ENCODE measurements at regions not wholly inside any gene's neighbourhood (a gene's known extent, or its start where the extent isn't known, plus 50 kb on each side); places are given as distances from the start of the nearest gene placed in this dataset.

- no peak for DNase-seq (ENCODE audit: extremely low spot score)
- ChIA-PET POLR2A (no interaction called here), CTCF (interaction anchor here (1.3 kb wide), 1 partner anchor 13 kb away, joined by 3 read pairs; no protein-coding TSS in a partner anchor)
- no peak for TF ChIP-seq TARDBP (IDR thresholded peaks at IDR 0.05)
- TF ChIP-seq CTBP1 (IDR thresholded peaks at IDR 0.05; ENCODE audit: borderline replicate concordance): no peak
- TF ChIP-seq FOXM1 (IDR thresholded peaks at IDR 0.05; ENCODE audit: borderline replicate concordance): no peak
- TF ChIP-seq ZNF384 (IDR thresholded peaks at IDR 0.05): no peak
- TF ChIP-seq ARNT (IDR thresholded peaks at IDR 0.05): no peak
- no peak for TF ChIP-seq BHLHE40 (IDR thresholded peaks at IDR 0.05; ENCODE audit: borderline replicate concordance)
- TF ChIP-seq L3MBTL2 (conservative IDR thresholded peaks at IDR 0.05): no peak
- no peak for TF ChIP-seq ELF4 (IDR thresholded peaks at IDR 0.05)
- no peak for TF ChIP-seq PKNOX1 (IDR thresholded peaks at IDR 0.05)
- no peak for TF ChIP-seq NFRKB (IDR thresholded peaks at IDR 0.05)
- no peak for TF ChIP-seq SP1 (IDR thresholded peaks at IDR 0.05)
- TF ChIP-seq LEF1 (IDR thresholded peaks at IDR 0.05; ENCODE audit: borderline replicate concordance): no peak
- TF ChIP-seq SUZ12 (IDR thresholded peaks at IDR 0.05): no peak
- TF ChIP-seq FOXA1 (IDR thresholded peaks at IDR 0.05): no peak
Measured at GRCh38 chr4:187109636-187110035, 386.0 kb upstream of the FAT1 start.

GRCh38 chr4:187118166-187118565 is 394.5 kb upstream of the FAT1 start:
- TF ChIP-seq ZNF384 (IDR thresholded peaks at IDR 0.05): no peak
- TF ChIP-seq L3MBTL2 (conservative IDR thresholded peaks at IDR 0.05): no peak
- TF ChIP-seq FOXA1 (IDR thresholded peaks at IDR 0.05): no peak
- no peak for TF ChIP-seq LEF1 (IDR thresholded peaks at IDR 0.05; ENCODE audit: borderline replicate concordance)
- no peak for TF ChIP-seq SUZ12 (IDR thresholded peaks at IDR 0.05)
- TF ChIP-seq CTBP1 (IDR thresholded peaks at IDR 0.05; ENCODE audit: borderline replicate concordance): no peak
- ChIA-PET CTCF (no interaction called here), POLR2A (no interaction called here)
- DNase-seq (ENCODE audit: extremely low spot score): no peak

GRCh38 chr4:187118602-187119120 is 395.0 kb upstream of the FAT1 start:
- ChIA-PET CTCF (no interaction called here), POLR2A (no interaction called here)
- TF ChIP-seq LEF1 (IDR thresholded peaks at IDR 0.05; ENCODE audit: borderline replicate concordance) (no peak), FOXM1 (IDR thresholded peaks at IDR 0.05; ENCODE audit: borderline replicate concordance) (no peak), ZNF384 (IDR thresholded peaks at IDR 0.05) (no peak), BHLHE40 (IDR thresholded peaks at IDR 0.05; ENCODE audit: borderline replicate concordance) (no peak), FOXA1 (IDR thresholded peaks at IDR 0.05) (no peak), SP1 (IDR thresholded peaks at IDR 0.05) (no peak), ARNT (IDR thresholded peaks at IDR 0.05) (no peak), NFRKB (IDR thresholded peaks at IDR 0.05) (no peak), ELF4 (IDR thresholded peaks at IDR 0.05) (no peak), L3MBTL2 (conservative IDR thresholded peaks at IDR 0.05) (no peak), CTBP1 (IDR thresholded peaks at IDR 0.05; ENCODE audit: borderline replicate concordance) (no peak), FOXK2 (IDR thresholded peaks at IDR 0.05) (no peak), TARDBP (IDR thresholded peaks at IDR 0.05) (no peak), HDGF (IDR thresholded peaks at IDR 0.05; ENCODE audit: borderline replicate concordance) (no peak), SUZ12 (IDR thresholded peaks at IDR 0.05) (no peak), PKNOX1 (IDR thresholded peaks at IDR 0.05) (no peak)
- no peak for DNase-seq (ENCODE audit: extremely low spot score)

- no peak for DNase-seq (ENCODE audit: extremely low spot score)
- TF ChIP-seq LEF1 (IDR thresholded peaks at IDR 0.05; ENCODE audit: borderline replicate concordance) (no peak), TARDBP (IDR thresholded peaks at IDR 0.05) (no peak), FOXK2 (IDR thresholded peaks at IDR 0.05) (no peak)
- ChIA-PET POLR2A (no interaction called here), CTCF (interaction anchor here (0.6 kb wide), 1 partner anchor 394 kb away, joined by 3 read pairs; no protein-coding TSS in a partner anchor)
Measured at GRCh38 chr4:187124331-187124730, 400.7 kb upstream of the FAT1 start.

- DNase-seq (ENCODE audit: extremely low spot score): no peak
- ChIA-PET CTCF (interaction anchor here (0.6 kb wide), 1 partner anchor 395 kb away, joined by 3 read pairs; no protein-coding TSS in a partner anchor), POLR2A (no interaction called here)
- no peak for TF ChIP-seq FOXA1 (IDR thresholded peaks at IDR 0.05)
- no peak for TF ChIP-seq SP1 (IDR thresholded peaks at IDR 0.05)
- no peak for TF ChIP-seq CTBP1 (IDR thresholded peaks at IDR 0.05; ENCODE audit: borderline replicate concordance)
- no peak for TF ChIP-seq LEF1 (IDR thresholded peaks at IDR 0.05; ENCODE audit: borderline replicate concordance)
- no peak for TF ChIP-seq BHLHE40 (IDR thresholded peaks at IDR 0.05; ENCODE audit: borderline replicate concordance)
- TF ChIP-seq NFRKB (IDR thresholded peaks at IDR 0.05): no peak
- TF ChIP-seq ZNF384 (IDR thresholded peaks at IDR 0.05): no peak
- no peak for TF ChIP-seq SUZ12 (IDR thresholded peaks at IDR 0.05)
- no peak for TF ChIP-seq FOXK2 (IDR thresholded peaks at IDR 0.05)
Measured at GRCh38 chr4:187125062-187125461, 401.4 kb upstream of the FAT1 start.

GRCh38 chr4:187127456-187127855 is 403.8 kb upstream of the FAT1 start:
- DNase-seq (ENCODE audit: extremely low spot score): no peak
- CTCF ChIA-PET: no interaction called here
- no peak for TF ChIP-seq BHLHE40 (IDR thresholded peaks at IDR 0.05; ENCODE audit: borderline replicate concordance)
- TF ChIP-seq CTBP1 (IDR thresholded peaks at IDR 0.05; ENCODE audit: borderline replicate concordance): no peak
- TF ChIP-seq ELF4 (IDR thresholded peaks at IDR 0.05): no peak
- no peak for TF ChIP-seq L3MBTL2 (conservative IDR thresholded peaks at IDR 0.05)
- TF ChIP-seq SP1 (IDR thresholded peaks at IDR 0.05): no peak
- TF ChIP-seq HDGF (IDR thresholded peaks at IDR 0.05; ENCODE audit: borderline replicate concordance): no peak
- TF ChIP-seq SUZ12 (IDR thresholded peaks at IDR 0.05): no peak
- TF ChIP-seq ZNF384 (IDR thresholded peaks at IDR 0.05): no peak
- TF ChIP-seq FOXM1 (IDR thresholded peaks at IDR 0.05; ENCODE audit: borderline replicate concordance): no peak
- no peak for TF ChIP-seq FOXA1 (IDR thresholded peaks at IDR 0.05)
- TF ChIP-seq FOXK2 (IDR thresholded peaks at IDR 0.05): no peak
- TF ChIP-seq ARNT (IDR thresholded peaks at IDR 0.05): no peak
- TF ChIP-seq NFRKB (IDR thresholded peaks at IDR 0.05): no peak
- no peak for TF ChIP-seq LEF1 (IDR thresholded peaks at IDR 0.05; ENCODE audit: borderline replicate concordance)
- TF ChIP-seq TARDBP (IDR thresholded peaks at IDR 0.05): no peak
- no peak for TF ChIP-seq PKNOX1 (IDR thresholded peaks at IDR 0.05)
- POLR2A ChIA-PET: no interaction called here
